ENCODE measurements at regions not wholly inside any gene's neighbourhood (a gene's known extent, or its start where the extent isn't known, plus 50 kb on each side); places are given as distances from the start of the nearest gene placed in this dataset.

DNA sequence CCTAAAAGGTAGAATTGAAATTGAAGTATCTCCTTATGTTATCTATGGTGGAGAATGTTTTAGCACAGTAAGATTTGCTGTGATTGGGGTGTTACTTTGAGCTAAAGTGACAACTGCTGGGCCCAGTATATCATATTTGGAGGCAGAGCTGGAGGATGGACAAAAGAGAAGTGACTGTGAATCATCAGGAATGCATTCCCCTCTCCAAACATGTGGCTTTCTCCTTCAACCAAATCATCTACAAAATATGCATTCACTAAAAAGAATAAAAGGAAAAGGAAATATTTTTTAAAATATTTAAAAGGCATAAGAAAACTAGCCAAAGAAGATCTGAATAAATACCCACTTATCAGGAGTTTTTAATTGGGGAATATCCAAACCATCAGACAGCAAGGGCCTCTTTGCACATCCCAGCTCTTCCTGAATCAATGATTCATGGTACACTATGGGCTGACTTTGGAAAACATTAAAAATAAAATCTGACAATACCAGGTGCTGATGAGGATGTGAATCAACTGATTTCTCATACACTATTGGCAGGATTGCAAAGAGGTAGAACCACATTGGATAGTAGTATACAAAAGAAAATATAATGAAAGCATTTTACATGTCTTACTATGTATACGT lies 671.7 kb upstream of the NR3C2 start:
- TF ChIP-seq CTCF (IDR thresholded peaks at IDR 0.05) = no peak
- no peaks in the 10 kb centered on the region for H3K27me3 ChIP-seq
- H3K9me3 ChIP-seq = no peaks in the 10 kb centered on the region
- H3K27ac ChIP-seq = no peak overlapping the region
- no peaks in the 10 kb centered on the region for H3K4me1 ChIP-seq
- no peak for DNase-seq
- no peaks in the 10 kb centered on the region for H3K36me3 ChIP-seq
- intact Hi-C loops (cut with DNase I; ENCODE audit: low total_unique reads) = no loop called here
- no peak overlapping the region for H3K4me3 ChIP-seq

DNA sequence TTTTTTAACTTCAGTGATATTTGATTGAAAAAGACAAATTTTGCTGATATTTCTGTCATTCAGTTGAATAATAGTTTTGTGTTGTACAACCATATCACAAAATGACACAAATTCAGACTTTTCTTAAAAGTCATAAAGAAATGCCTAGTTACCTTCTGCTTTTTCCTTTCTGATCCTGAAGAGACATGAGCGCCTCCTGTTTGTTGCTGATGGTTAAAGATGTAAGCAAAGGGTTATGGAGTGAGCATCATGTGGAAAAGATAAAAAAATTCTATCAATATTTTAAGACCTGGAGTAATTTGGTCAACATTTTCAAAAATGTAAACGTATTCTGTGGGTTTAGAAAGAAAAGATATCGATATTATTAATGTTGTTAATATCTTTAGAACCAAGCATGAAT lies 669.9 kb upstream of the NR3C2 start:
- Histone ChIP-seq H3K4me1 (no peaks in the 10 kb centered on the region), H3K4me3 (no peak overlapping the region), H3K27ac (no peak overlapping the region), H3K27me3 (no peaks in the 10 kb centered on the region), H3K36me3 (no peaks in the 10 kb centered on the region), H3K9me3 (no peaks in the 10 kb centered on the region)
- intact Hi-C loops (cut with DNase I; ENCODE audit: low total_unique reads) = no loop called here
- no peak for DNase-seq
- TF ChIP-seq CTCF (IDR thresholded peaks at IDR 0.05) = no peak

GRCh38 chr4:149110481-149110880 lies 668.3 kb upstream of the NR3C2 start:
- intact Hi-C loops (cut with DNase I; ENCODE audit: low total_unique reads) = no loop called here
- Histone ChIP-seq H3K27me3 (no peaks in the 10 kb centered on the region), H3K4me1 (no peaks in the 10 kb centered on the region), H3K36me3 (no peaks in the 10 kb centered on the region), H3K4me3 (no peak overlapping the region), H3K27ac (no peak overlapping the region), H3K9me3 (no peaks in the 10 kb centered on the region)
- no peak for TF ChIP-seq CTCF (IDR thresholded peaks at IDR 0.05)
- DNase-seq = no peak

- Histone ChIP-seq H3K4me1 (no peaks in the 10 kb centered on the region), H3K27me3 (no peaks in the 10 kb centered on the region), H3K9me3 (no peaks in the 10 kb centered on the region), H3K27ac (no peak overlapping the region), H3K4me3 (no peak overlapping the region), H3K36me3 (no peaks in the 10 kb centered on the region)
- intact Hi-C loops (cut with DNase I; ENCODE audit: low total_unique reads) = no loop called here
- DNase-seq = no peak
- TF ChIP-seq CTCF (IDR thresholded peaks at IDR 0.05) = no peak
These were observed 666.4 kb upstream of the NR3C2 start for GRCh38 chr4:149108626-149109025.

- Histone ChIP-seq H3K9me3 (no peaks in the 10 kb centered on the region), H3K4me1 (peaks cover 0 to 3% (median 0%) of the 10 kb centered on the region in 4 donors), H3K27ac (no peak overlapping the region), H3K4me3 (no peak overlapping the region), H3K36me3 (no peaks in the 10 kb centered on the region), H3K27me3 (no peaks in the 10 kb centered on the region)
- no peak for DNase-seq
- intact Hi-C loops (cut with DNase I; ENCODE audit: low total_unique reads) = no loop called here
- TF ChIP-seq CTCF (IDR thresholded peaks at IDR 0.05) = no peak
These were observed 660.6 kb upstream of the NR3C2 start for GRCh38 chr4:149102765-149103164.

DNA sequence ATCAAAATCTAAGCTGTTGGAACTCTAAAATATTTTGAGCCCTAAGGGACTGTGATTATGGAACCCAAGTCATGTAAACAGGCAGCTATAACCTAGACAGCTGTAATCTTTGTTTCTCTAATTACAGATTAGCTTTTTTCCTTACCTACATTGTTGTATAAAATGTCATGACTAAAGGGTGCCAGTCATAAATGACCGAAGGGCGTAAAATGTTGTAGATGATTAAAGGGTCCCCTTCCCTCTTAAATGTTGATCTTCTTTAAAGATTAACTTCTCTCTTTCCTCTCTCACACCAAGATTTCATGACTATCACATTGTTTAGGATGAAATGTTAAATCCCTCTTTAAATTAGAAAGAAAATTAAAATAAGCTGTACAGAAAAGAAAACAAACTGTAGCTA lies 659.4 kb upstream of the NR3C2 start:
- intact Hi-C loops (cut with DNase I; ENCODE audit: low total_unique reads) = no loop called here
- Histone ChIP-seq H3K9me3 (peaks cover 0 to 5% (median 4%) of the 10 kb centered on the region in 3 donors), H3K4me3 (no peak overlapping the region), H3K4me1 (peaks cover 0 to 3% (median 0%) of the 10 kb centered on the region in 4 donors), H3K27ac (no peak overlapping the region), H3K36me3 (no peaks in the 10 kb centered on the region), H3K27me3 (no peaks in the 10 kb centered on the region)
- DNase-seq = no peak
- no peak for TF ChIP-seq CTCF (IDR thresholded peaks at IDR 0.05)

Measured in tibial artery (tissue), 4 donors.